Limb (tissue), 2 donors: ENCODE measurements at regions not wholly inside any gene's neighbourhood (a gene's known extent, or its start where the extent isn't known, plus 50 kb on each side); places are given as distances from the start of the nearest gene placed in this dataset.

ENCODE experiments used
- DNase-seq, 2 donors: peaks; one replicate each; pipeline ENCODE4 v3.0.0-alpha.2; 2016; ENCODE audit errors: extremely low spot score in 2 of 2

- no peak for DNase-seq
Observed at GRCh38 chr6:33865478-33866077, 61.8 kb upstream of the MLN start.

GRCh38 chr6:33863723-33864440 is 60.1 kb upstream of the MLN start:
- DNase-seq = no peak

GRCh38 chr6:33863084-33863483 is 59.3 kb upstream of the MLN start:
- DNase-seq = no peak

GRCh38 chr6:33862536-33862935 is 58.7 kb upstream of the MLN start:
- no peak for DNase-seq

- DNase-seq = no peak
Observed at GRCh38 chr6:33861722-33862121, 57.9 kb upstream of the MLN start.

GRCh38 chr6:33860706-33861474 is 57.1 kb upstream of the MLN start:
- DNase-seq = no peak

GRCh38 chr6:33860006-33860405 is 56.2 kb upstream of the MLN start:
- no peak for DNase-seq

- no peak for DNase-seq
Observed at GRCh38 chr6:33858804-33859505, 55.2 kb upstream of the MLN start.

GRCh38 chr6:33857932-33858475 is 54.2 kb upstream of the MLN start:
- no peak for DNase-seq

- no peak for DNase-seq
Observed at GRCh38 chr6:33857093-33857931, 53.5 kb upstream of the MLN start.

GRCh38 chr6:33856655-33857054 is 52.9 kb upstream of the MLN start:
- DNase-seq = no peak

- DNase-seq = no peak
Observed at GRCh38 chr6:33856031-33856590, 52.3 kb upstream of the MLN start.

GRCh38 chr6:33854572-33855030 is 50.8 kb upstream of the MLN start:
- DNase-seq = peak in 1 of 2 donors; percentile 52

- DNase-seq = no peak
Observed at GRCh38 chr6:33853736-33854135, 49.9 kb upstream of the MLN start.
